ENCODE measurements at regions not wholly inside any gene's neighbourhood (a gene's known extent, or its start where the extent isn't known, plus 50 kb on each side); places are given as distances from the start of the nearest gene placed in this dataset.

DNA sequence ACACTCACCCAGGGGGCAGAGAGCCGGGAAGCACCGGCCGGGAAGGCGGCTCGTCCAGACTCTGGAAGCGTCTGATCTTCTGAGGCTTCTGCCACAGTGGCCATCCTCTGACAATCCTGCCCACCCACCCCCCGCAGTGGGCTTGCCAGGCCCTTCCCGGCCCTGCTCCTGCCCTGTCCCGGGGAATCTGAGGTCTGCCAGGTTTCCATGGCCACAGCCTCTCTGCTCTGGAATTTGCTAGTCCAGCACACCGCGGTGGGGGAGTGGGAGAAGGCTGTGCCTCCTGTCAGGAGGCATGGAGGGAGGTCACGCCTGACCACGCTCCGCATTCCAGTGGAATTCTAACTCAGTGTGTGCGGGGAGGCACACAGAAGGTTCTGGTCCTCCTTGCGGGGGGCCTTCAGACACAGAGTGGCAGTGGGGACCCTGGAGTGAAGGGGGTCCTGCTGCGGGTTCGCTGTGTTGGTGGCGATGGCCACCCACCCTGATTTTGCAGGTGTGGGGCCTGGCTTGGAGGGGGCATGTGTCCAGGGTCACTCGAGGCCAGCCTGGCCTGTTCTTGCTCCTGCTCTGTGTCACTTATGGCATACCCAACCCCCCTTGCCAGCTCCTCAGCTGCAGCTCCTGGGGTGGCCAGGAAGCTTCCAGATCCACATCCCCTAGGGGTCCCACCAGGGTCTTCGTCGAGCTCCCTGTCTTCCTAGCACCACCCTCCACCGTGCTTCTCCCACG is 55.6 kb upstream of the ADRA2C start:
- TF ChIP-seq OSR1 (CRISPR knock-in tag; IDR thresholded peaks at IDR 0.05): no peak
- TF ChIP-seq CREB5 (CRISPR knock-in tag; IDR thresholded peaks at IDR 0.05; ENCODE audit: low read depth): no peak
- TF ChIP-seq ZNF70 (CRISPR knock-in tag; IDR thresholded peaks at IDR 0.05): no peak
- TF ChIP-seq, protein P1, sequence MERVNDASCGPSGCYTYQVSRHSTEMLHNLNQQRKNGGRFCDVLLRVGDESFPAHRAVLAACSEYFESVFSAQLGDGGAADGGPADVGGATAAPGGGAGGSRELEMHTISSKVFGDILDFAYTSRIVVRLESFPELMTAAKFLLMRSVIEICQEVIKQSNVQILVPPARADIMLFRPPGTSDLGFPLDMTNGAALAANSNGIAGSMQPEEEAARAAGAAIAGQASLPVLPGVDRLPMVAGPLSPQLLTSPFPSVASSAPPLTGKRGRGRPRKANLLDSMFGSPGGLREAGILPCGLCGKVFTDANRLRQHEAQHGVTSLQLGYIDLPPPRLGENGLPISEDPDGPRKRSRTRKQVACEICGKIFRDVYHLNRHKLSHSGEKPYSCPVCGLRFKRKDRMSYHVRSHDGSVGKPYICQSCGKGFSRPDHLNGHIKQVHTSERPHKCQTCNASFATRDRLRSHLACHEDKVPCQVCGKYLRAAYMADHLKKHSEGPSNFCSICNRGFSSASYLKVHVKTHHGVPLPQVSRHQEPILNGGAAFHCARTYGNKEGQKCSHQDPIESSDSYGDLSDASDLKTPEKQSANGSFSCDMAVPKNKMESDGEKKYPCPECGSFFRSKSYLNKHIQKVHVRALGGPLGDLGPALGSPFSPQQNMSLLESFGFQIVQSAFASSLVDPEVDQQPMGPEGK (CRISPR knock-in tag; IDR thresholded peaks at IDR 0.05; ENCODE audit: borderline replicate concordance): no peak
- TF ChIP-seq ZNF565 (CRISPR knock-in tag; conservative IDR thresholded peaks at IDR 0.05; ENCODE audit: low read depth): no peak
